ENCODE measurements at regions not wholly inside any gene's neighbourhood (a gene's known extent, or its start where the extent isn't known, plus 50 kb on each side); places are given as distances from the start of the nearest gene placed in this dataset.

- no peak for DNase-seq
- Histone ChIP-seq H3K4me3 (no peak overlapping the region), H3K4me1 (no peaks in the 10 kb centered on the region), H3K9me3 (no peaks in the 10 kb centered on the region), H3K36me3 (no peaks in the 10 kb centered on the region), H3K27ac (no peak overlapping the region), H3K27me3 (no peaks in the 10 kb centered on the region)
- no peak for TF ChIP-seq POLR2A (IDR thresholded peaks at IDR 0.05)
- no peak for TF ChIP-seq CTCF (IDR thresholded peaks at IDR 0.05)
These were observed 530.4 kb upstream of the PTPRD start for GRCh38 chr9:11142965-11143738.

DNA sequence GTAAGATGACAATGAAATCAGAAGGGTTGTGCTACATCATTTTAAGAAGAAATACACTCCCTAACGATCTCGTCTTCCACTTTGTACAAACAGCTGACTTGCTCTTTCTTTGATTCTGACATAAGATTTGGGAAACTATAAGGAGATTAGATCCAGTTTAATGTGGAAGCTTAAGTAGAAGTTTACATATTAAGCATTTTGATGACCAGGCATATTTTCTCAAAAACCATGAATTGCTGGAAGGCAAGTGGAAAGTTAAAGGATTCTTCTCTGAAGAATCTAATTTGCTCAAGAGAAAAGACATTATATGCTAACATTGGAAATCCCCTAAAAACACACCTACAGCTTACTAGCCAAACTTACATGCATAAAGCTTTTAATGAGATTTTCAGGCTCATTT is 531.9 kb upstream of the PTPRD start:
- Histone ChIP-seq H3K36me3 (no peaks in the 10 kb centered on the region), H3K4me3 (no peak overlapping the region), H3K27ac (no peak overlapping the region), H3K4me1 (no peaks in the 10 kb centered on the region), H3K27me3 (no peaks in the 10 kb centered on the region), H3K9me3 (no peaks in the 10 kb centered on the region)
- TF ChIP-seq POLR2A (IDR thresholded peaks at IDR 0.05) (no peak), CTCF (IDR thresholded peaks at IDR 0.05) (no peak)
- DNase-seq = no peak

GRCh38 chr9:11148189-11148588 is 535.4 kb upstream of the PTPRD start:
- TF ChIP-seq POLR2A (IDR thresholded peaks at IDR 0.05) = no peak
- no peak for TF ChIP-seq CTCF (IDR thresholded peaks at IDR 0.05)
- DNase-seq = no peak
- H3K9me3 ChIP-seq = no peaks in the 10 kb centered on the region

GRCh38 chr9:11149065-11149464 is 536.3 kb upstream of the PTPRD start:
- no peaks in the 10 kb centered on the region for H3K27me3 ChIP-seq
- TF ChIP-seq POLR2A (IDR thresholded peaks at IDR 0.05) (no peak), CTCF (IDR thresholded peaks at IDR 0.05) (no peak)
- no peak for DNase-seq
- no peak overlapping the region for H3K4me3 ChIP-seq
- H3K36me3 ChIP-seq = no peaks in the 10 kb centered on the region
- no peaks in the 10 kb centered on the region for H3K9me3 ChIP-seq
- H3K4me1 ChIP-seq = no peaks in the 10 kb centered on the region
- no peak overlapping the region for H3K27ac ChIP-seq

More at GRCh38 chr9:11148189-11148588, 535.4 kb upstream of the PTPRD start:
- no peaks in the 10 kb centered on the region for H3K4me1 ChIP-seq
- no peak overlapping the region for H3K27ac ChIP-seq
- H3K4me3 ChIP-seq = no peak overlapping the region
- no peaks in the 10 kb centered on the region for H3K36me3 ChIP-seq
- H3K27me3 ChIP-seq = no peaks in the 10 kb centered on the region

DNA sequence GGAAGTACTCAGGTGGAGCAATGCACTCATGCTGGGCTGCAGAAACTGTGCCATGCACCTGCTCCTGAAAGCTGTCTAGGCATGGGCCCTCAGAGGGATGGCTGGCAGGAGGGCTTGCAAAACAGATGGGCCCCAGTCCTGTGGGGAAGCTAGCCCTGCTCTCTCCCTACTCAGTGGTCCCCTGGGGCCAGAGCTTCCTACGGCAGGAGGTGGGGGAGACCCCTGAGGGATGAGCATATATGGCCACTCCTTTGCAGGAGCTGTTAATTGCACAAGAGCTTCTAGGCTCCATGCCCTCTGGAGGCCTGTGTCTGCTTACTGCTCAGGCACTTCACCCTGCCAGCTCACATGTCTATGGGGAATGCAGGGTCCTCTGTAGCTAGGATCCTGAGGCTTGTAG is 545.3 kb upstream of the PTPRD start:
- Histone ChIP-seq H3K9me3 (peaks cover 0 to 5% (median 0%) of the 10 kb centered on the region in 4 donors), H3K36me3 (no peaks in the 10 kb centered on the region), H3K4me3 (no peak overlapping the region), H3K27me3 (no peaks in the 10 kb centered on the region), H3K4me1 (no peaks in the 10 kb centered on the region), H3K27ac (no peak overlapping the region)
- no peak for TF ChIP-seq CTCF (IDR thresholded peaks at IDR 0.05)
- no peak for TF ChIP-seq POLR2A (IDR thresholded peaks at IDR 0.05)
- no peak for DNase-seq
